Femur (tissue), 1 donor: ENCODE measurements at regions not wholly inside any gene's neighbourhood (a gene's known extent, or its start where the extent isn't known, plus 50 kb on each side); places are given as distances from the start of the nearest gene placed in this dataset.
"Not testable (repeated sequence)": the region's sequence is repeated elsewhere in the genome, so short reads cannot be mapped to it uniquely, and the experiment has no call there.

ENCODE experiments used
- DNase-seq: peaks from one replicate; pipeline ENCODE4 v3.0.0-alpha.2; 2017

DNA sequence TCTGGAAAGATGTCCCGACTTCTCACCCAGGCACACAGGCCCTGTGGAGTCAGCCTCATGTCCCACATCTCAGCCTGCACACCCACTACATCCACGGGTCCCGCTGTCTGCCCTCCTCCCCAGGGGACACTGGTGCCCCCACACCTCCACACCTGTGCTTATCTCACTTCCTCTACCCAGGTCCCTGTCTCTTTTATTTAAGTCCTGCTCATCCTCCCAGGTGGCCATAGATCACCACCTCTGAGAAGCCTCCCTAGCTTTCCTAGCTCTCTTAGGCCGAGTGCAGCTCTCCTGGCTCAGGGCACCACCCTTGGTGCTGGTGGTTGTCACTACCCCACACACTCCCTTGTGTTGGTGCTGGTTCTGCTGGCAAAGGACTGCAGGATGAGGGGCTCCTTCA, 143.6 kb upstream of the PITX1 start:
- DNase-seq: no peak

DNA sequence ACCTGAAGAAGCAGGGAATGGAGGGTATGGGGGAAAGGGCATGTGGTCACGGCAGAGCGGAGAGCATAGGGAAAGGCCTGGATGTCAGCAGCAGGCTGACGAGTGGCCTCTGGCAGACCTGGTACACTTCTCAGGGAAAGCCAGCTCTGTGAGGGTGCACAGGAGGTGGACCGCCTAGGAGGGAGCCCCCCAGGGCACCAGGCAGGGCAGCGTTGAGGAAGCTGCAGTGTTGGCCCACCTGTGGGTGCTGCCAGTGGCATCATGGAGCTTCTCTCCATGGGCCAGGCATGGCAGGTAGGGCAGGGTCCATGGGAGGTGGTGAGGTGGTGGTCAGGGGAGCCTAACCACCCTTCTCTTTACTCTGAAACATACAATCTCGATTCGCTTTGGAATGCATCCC, 143.0 kb upstream of the PITX1 start:
- DNase-seq: no peak

DNA sequence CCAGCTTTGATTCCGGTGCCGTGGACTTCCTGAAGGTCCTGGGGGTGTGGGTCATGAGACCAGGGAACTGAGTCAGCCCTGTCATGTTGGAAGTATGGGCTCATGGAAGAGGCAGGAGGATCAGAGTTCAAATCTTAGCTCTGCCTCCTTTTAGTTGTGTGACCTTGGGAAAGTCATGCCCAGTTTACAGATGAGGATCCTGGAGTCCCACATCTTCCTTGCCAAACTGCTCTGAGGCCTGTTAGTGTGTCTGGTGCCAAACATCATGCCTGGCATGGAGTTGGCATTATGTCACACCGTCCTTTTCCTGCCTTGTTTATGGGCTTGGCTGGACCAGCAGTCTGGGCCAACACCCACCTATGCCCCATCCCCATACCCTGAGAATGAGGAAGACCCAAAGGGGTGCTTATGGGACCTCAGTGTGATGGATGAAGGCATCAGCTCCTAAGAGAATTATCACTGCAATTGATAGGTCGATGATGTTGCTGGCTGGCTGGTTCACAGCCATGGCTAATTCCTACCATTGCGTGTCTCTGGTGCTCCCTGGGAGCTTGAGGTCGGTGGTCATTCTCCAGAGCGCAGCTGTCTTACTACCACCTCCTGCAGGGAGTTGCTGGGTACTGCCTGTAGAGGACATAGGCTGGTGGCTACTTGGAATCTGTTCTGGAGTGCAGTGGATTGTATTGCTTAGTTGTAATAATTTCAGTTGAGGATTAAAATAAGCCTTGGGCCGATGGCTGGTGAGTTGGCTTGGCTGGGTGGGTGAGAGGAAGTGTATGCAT, 140.5 kb upstream of the PITX1 start:
- DNase-seq: no peak

GRCh38 chr5:135173662-135174290, 139.7 kb upstream of the PITX1 start:
- DNase-seq: no peak

DNA sequence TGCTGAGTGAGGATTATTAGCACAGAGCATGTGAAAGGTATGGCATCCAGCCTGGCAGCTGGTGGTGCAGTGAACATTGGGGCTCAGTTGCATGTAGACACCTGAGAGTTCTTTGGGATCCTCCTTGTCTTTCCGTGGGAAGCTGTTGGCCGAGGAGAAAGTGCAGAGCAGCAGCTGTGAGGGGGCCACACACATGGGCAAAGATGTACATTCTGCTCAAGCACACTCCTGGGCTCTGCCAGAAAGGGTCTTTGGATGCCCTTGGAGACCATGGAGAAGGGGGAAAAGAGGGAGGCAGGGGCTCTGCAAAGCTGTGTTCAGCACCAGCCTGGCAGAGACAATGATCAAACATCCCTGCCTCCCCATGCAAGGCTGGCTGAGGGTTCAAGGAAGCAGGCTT, 138.7 kb upstream of the PITX1 start:
- DNase-seq: no peak

- no peak for DNase-seq
Observed at GRCh38 chr5:135171336-135171735, 137.3 kb upstream of the PITX1 start.

DNA sequence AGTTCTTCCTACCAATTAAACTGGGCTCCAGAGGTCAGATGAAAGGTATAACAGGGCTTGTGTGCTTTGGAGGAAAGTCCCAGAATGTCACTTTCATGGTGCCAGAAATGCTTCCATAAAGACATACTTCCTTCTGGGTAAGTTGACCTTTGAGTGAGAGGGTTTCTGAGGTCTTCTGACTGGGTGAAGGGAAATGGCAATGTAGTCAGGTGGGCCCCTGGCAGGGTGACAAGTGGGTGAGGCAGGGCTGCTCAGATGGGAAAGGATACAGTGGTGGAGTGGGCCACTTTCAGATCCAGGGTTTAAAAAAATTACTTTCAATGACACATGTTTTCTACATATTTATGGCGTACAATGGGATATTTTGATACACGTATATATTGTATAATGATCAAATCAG, 136.5 kb upstream of the PITX1 start:
- no peak for DNase-seq

DNA sequence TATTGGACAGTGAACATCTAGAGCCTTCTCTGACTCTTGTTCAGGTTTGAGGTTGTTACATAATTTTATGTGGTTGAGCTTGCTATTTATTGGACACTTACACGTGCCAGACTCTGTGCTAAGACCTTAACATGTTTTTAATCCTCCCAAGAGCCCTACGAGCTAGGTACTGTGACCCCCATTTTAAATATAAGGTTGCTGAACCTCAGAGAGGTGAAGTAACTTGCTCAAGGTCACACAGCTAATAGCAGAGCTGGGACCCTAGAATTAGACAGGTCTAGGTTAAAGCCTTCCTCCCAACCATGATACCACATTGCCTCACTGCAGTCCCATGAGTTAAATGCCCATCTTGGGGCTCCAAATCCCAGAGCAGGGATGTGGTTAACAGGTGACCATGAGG, 135.7 kb upstream of the PITX1 start:
- DNase-seq: no peak

- no peak for DNase-seq
Observed at GRCh38 chr5:135167634-135168033, 133.6 kb upstream of the PITX1 start.

- DNase-seq: not testable (repeated sequence)
Observed at GRCh38 chr5:135164873-135165614, 131.0 kb upstream of the PITX1 start.

DNA sequence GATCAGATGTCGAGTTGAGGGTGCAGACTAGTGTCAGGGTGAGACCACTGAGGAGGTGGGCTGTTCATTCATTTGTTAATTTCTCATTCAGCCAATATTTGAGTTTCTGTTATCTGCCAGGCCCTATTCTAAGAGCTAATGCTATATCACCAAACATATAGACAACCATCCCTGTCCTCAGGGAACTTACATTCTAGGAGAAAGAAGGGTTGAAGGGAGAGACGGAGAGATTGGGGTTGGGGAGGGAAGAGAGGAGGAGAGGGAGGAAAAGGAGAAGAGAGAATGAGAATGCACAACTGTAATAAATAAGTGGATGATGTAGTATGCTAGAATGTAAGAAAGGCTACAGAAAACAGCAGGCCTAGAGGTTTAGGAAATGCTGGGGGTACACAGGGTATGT, 129.9 kb upstream of the PITX1 start:
- no peak for DNase-seq

DNA sequence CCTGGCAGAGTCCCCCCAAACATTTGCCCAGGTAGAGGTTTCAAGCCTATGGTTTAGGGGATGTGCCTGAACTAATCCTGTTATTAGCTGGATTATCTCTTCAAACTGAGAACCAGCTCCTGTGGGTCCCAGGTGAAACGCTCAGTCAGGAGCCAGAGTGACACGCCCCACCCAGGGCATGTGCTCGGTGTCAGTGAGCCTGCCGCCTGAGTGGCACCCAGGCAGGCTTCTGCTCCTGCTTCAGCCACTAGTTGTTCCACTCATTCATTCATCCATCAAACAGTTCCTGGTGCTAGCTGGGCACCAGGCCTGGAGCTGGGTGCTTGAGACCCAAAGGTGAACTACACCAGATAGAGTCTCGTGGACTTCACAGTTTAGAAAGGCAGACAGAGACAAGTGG, 129.4 kb upstream of the PITX1 start:
- DNase-seq: no peak

DNA sequence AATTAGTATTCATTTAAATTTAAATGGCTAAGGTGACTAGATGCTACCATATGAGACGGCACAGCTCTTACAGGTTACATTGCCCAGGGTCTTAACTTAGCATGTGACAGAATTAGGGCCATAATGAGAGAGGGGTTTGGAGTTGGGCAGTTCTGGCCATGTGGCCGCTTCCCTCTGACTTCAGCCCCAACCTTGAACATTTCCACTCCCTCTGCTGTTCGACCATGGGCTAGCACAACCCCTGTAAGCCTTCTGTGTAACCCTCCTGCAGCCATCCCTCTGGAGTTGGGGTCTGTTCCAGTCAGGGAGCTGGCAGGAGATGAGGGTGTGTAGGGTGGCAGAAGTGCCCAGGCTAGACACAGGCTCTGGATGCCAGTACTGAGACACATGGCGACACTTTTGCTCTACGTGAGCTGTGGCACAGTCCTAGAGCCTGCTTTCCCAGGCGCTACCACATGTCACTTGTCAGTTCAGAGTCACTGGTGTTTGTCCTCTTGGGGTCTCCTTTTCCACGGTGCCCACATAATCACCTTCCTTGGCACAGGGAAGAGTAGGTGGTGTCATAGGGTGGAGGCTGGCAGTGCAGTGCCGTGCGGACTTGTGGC, 128.7 kb upstream of the PITX1 start:
- DNase-seq: no peak

DNA sequence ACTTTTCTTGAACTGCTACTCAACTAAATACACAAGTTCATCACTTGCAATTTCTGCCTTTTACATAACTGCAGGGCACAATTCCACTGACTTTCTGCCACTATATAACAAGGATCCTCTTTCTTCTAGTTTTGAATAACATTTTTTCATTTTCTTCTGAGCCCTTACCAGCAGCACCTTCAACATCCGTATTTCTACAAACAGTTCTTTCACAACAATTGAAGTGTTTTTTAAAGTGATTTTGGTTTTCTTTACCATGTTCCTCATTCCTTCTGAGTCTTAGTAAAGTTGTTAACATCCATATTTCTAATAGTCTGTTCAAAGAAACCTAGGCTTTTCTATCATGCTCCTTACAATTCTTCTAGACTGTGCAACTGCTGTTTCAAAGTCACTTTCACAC, 127.2 kb upstream of the PITX1 start:
- DNase-seq: no peak

DNA sequence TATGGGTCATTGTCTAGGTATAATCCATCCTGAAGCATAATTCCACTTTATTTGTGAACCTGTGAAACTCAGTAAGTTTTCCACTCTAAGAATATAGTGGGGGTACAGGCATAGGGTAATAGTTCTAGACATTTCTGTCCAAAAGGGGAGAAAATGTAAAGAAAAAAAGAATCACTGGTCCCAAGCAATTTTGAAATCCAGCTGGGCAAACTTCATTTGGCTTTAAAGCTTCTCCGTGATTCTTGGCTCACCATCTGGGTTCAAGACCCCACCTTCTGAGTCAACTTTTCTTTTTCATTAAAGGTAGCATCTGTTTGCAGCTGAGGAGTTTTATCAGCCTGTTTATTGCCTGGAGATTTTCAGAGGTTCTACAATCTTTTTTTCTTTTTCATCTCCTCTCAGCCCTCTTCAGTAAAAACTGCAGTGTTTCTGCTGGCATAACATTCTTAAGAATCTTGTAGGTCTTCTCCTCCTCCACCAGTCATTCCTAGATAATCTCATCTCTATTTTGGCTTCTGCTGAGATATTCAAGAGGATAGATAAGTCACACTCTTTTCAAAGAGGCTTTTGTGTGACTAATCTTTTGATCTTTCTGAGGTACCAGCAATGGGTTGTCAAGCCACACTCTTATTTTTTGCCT, 126.1 kb upstream of the PITX1 start:
- no peak for DNase-seq

GRCh38 chr5:135159626-135160025, 125.6 kb upstream of the PITX1 start:
- no peak for DNase-seq

- DNase-seq: no peak
Observed at GRCh38 chr5:135158982-135159381, 125.0 kb upstream of the PITX1 start.

GRCh38 chr5:135158314-135158697, 124.3 kb upstream of the PITX1 start:
- peak; percentile 4 for DNase-seq

GRCh38 chr5:135157421-135158313, 123.6 kb upstream of the PITX1 start:
- DNase-seq: no peak

- peak; percentile 8 for DNase-seq
Observed at GRCh38 chr5:135156715-135157404, 122.8 kb upstream of the PITX1 start.

- DNase-seq: no peak
Observed at GRCh38 chr5:135156337-135156714, 122.3 kb upstream of the PITX1 start.
